Peyer's patch (tissue), 4 donors: ENCODE measurements at regions not wholly inside any gene's neighbourhood (a gene's known extent, or its start where the extent isn't known, plus 50 kb on each side); places are given as distances from the start of the nearest gene placed in this dataset.

Source experiments
- CTCF ChIP-seq, 6 experiments: fragments of 450-650 bp in 4 of 6; fragments of 200-600 bp in 2 of 6; sonication (generic) in 1 of 6; IDR thresholded peaks; one replicate each; pipeline ENCODE4 v1.5.1; 2017 to 2019; ENCODE audit warnings: antibody characterized with exemption in 6 of 6, mild to moderate bottlenecking in 3 of 6, moderate library complexity in 1 of 6
- POLR2A ChIP-seq, 2 donors: fragments of 450-650 bp; IDR thresholded peaks; one replicate each; pipeline ENCODE4 v1.5.1; 2017; ENCODE audit warnings: antibody characterized with exemption in 2 of 2, mild to moderate bottlenecking in 2 of 2, moderate library complexity in 2 of 2

DNA sequence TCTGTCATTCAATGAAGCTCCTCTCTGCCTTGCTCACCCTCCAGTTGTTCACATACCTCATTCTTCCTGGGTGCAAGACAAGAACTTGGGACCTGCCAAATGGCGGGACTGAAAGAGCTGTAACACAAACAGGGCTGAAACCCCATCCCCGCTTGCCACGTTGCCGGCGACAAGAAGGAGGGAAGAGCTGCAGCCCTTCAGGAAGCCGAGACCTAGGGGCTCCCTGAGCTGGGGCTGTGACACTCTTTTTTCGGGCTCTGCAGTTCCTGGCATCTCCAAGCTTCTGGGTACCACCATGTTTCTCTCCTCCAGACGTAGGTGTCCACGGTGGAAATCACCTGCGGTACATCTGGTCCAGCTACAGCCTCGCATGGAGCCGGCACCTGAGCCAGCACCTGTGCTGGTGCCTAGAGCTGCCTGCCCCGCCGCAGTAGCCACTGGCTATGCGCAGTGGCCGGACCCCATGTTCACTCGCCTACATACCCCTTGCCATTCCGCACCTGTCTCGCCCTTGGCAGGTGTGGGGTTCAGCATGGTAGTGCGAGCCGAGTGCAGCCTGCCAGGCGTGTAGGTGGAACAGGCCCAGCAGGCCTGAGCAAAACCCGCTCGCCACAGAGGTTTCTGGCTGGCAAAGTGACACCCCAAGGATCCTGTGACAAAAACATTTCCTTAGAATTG, 367.0 kb upstream of the NEGR1 start:
- no peak for TF ChIP-seq CTCF (IDR thresholded peaks at IDR 0.05)
- no peak for TF ChIP-seq POLR2A (IDR thresholded peaks at IDR 0.05)
